ENCODE measurements at regions not wholly inside any gene's neighbourhood (a gene's known extent, or its start where the extent isn't known, plus 50 kb on each side); places are given as distances from the start of the nearest gene placed in this dataset.

DNA sequence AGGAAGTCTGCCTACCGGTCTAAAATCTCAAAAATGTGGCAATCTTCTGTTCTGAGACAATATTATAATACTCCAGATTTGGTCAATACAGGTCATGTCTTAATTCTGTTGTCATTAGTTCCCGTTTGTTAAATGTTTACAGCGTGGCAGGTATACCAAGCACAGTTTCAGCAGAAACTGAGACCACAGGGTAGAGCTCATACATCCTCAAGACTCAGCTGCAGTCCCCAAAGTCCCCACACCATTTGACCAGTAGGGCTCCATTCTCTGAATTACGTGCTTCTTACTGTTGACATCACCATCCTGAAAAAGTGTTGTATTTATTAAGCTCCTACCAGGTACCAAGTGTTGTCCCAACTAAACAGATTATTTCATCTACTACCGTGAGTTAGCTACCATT lies 157.1 kb downstream of the MC4R start:
- TF ChIP-seq CREB1 (IDR thresholded peaks at IDR 0.05) (no peak), E2F6 (IDR thresholded peaks at IDR 0.05) (no peak), RFX5 (IDR thresholded peaks at IDR 0.05; ENCODE audit: borderline replicate concordance, low read depth, low read length) (no peak), CHD2 (IDR thresholded peaks at IDR 0.05; ENCODE audit: low read length) (no peak), MAFK (IDR thresholded peaks at IDR 0.05; ENCODE audit: low read depth, low read length) (no peak), SP1 (IDR thresholded peaks at IDR 0.05; ENCODE audit: low read depth, low read length) (no peak), NRF1 (IDR thresholded peaks at IDR 0.05; ENCODE audit: low read depth, low read length) (no peak), ZNF274 (IDR thresholded peaks at IDR 0.05; ENCODE audit: borderline replicate concordance, extremely low read depth, low read length) (no peak)
- TF ChIP-seq, protein P1, sequence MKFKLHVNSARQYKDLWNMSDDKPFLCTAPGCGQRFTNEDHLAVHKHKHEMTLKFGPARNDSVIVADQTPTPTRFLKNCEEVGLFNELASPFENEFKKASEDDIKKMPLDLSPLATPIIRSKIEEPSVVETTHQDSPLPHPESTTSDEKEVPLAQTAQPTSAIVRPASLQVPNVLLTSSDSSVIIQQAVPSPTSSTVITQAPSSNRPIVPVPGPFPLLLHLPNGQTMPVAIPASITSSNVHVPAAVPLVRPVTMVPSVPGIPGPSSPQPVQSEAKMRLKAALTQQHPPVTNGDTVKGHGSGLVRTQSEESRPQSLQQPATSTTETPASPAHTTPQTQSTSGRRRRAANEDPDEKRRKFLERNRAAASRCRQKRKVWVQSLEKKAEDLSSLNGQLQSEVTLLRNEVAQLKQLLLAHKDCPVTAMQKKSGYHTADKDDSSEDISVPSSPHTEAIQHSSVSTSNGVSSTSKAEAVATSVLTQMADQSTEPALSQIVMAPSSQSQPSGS (IDR thresholded peaks at IDR 0.05; ENCODE audit: low read length) = no peak
- TF ChIP-seq, protein P2, sequence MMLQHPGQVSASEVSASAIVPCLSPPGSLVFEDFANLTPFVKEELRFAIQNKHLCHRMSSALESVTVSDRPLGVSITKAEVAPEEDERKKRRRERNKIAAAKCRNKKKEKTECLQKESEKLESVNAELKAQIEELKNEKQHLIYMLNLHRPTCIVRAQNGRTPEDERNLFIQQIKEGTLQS (IDR thresholded peaks at IDR 0.05; ENCODE audit: insufficient read depth, low read depth, low read length) = no peak
- Histone ChIP-seq H3K4me1 (replicated peaks in 1 of 4; ENCODE audit: control insufficient read depth in 3 of 4, insufficient read depth in 4 of 4, low read length in 3 of 4) (no peaks in the 10 kb centered on the region), H3K27me3 (replicated peaks in 1 of 4; ENCODE audit: control insufficient read depth in 3 of 4, extremely low read depth in 1 of 4, insufficient read depth in 3 of 4, low read length in 3 of 4) (peaks cover 0 to 1% (median 0%) of the 10 kb centered on the region in 4 experiments; a peak in 1 of 7 replicates), H3K4me3 (ENCODE audit: extremely low read depth in 1 of 4, insufficient read depth in 2 of 4, low read depth in 3 of 4, low read length in 4 of 4) (no peak overlapping the region), H3K9ac (replicated peaks in 1 of 4; ENCODE audit: extremely low read depth in 1 of 4, low read depth in 3 of 4, low read length in 3 of 4) (no peak overlapping the region), H3K9me3 (ENCODE audit: insufficient read depth in 2 of 2, low read depth in 1 of 2, low read length in 1 of 2) (no peaks in the 10 kb centered on the region), H2BK20ac (ENCODE audit: low read length) (no peak overlapping the region), H4K5ac (ENCODE audit: insufficient read length, low read depth, low read length) (no peak overlapping the region), H2AFZ (ENCODE audit: low read length) (no peak overlapping the region), H3K23ac (ENCODE audit: insufficient read length) (no peak overlapping the region), H4K8ac (ENCODE audit: extremely low read depth, insufficient read depth, low read length) (no peak overlapping the region), H3K27ac (ENCODE audit: low read depth, low read length) (no peak overlapping the region), H3K18ac (ENCODE audit: extremely low read depth, low read length) (no peak overlapping the region), H3K56ac (replicated peaks; ENCODE audit: insufficient read length, low read depth, low read length) (no peak overlapping the region), H2BK5ac (ENCODE audit: low read depth, low read length) (no peak overlapping the region), H2BK12ac (ENCODE audit: low read depth, low read length) (no peak overlapping the region), H3K14ac (ENCODE audit: insufficient read length) (no peak overlapping the region), H2AK5ac (ENCODE audit: low read depth, low read length) (no peak overlapping the region), H4K20me1 (replicated peaks in 1 of 2; ENCODE audit: control insufficient read depth in 1 of 2, insufficient read depth in 2 of 2, low read length in 2 of 2) (no peaks in the 10 kb centered on the region), H3K23me2 (ENCODE audit: low read depth, low read length) (no peaks in the 10 kb centered on the region), H2BK120ac (replicated peaks; ENCODE audit: low read depth, low read length) (no peak overlapping the region), H3K4ac (replicated peaks; ENCODE audit: insufficient read length, low read depth, low read length) (no peak overlapping the region), H3K36me3 (ENCODE audit: control insufficient read depth in 2 of 4, insufficient read depth in 4 of 4, low read length in 3 of 4) (no peaks in the 10 kb centered on the region), H3K4me2 (ENCODE audit: insufficient read depth in 1 of 2, low read depth in 2 of 2, low read length in 2 of 2) (no peak overlapping the region), H3K79me1 (ENCODE audit: low read depth, low read length) (no peaks in the 10 kb centered on the region), H4K91ac (replicated peaks; ENCODE audit: insufficient read length, low read length) (no peak overlapping the region), H3K79me2 (ENCODE audit: control insufficient read depth in 1 of 2, insufficient read depth in 2 of 2, low read length in 2 of 2) (no peaks in the 10 kb centered on the region), H2BK15ac (ENCODE audit: low read length) (no peak overlapping the region)
- ChIA-PET POLR2A (ENCODE audit: partially characterized antibody) (no interaction called here), CTCF (ENCODE audit: partially characterized antibody) (interaction anchor here (0.5 to 1.7 kb wide), 2 partner anchors 13 to 148 kb away, joined by 3 to 5 read pairs; no protein-coding TSS in a partner anchor)
- WGBS, 2 experiments (ENCODE audit: extremely low coverage in 1 of 2, insufficient coverage in 1 of 2, insufficient read length in 1 of 2, insufficient replicate concordance in 2 of 2, low coverage in 1 of 2, low lambda C conversion rate in 2 of 2, missing lambda C conversion rate in 1 of 2) = 89% methylated on average over 5 of the region's 5 CpGs; no CpG with 5 or more reads in 1 of the 2 experiments
- FAIRE-seq (no peak), DNase-seq (ENCODE audit: low read depth in 1 of 2, low spot score in 2 of 2) (no peak)

Measured in H1 (cell line).